HCT116 (cell line): ENCODE measurements at regions not wholly inside any gene's neighbourhood (a gene's known extent, or its start where the extent isn't known, plus 50 kb on each side); places are given as distances from the start of the nearest gene placed in this dataset.

Experiments used
- ATAC-seq: fragments of 200-7000 bp; cut with Tn5 transposase; 2 replicates; pipeline ENCODE4 v1.9.1; 2020; ENCODE audit warnings: mild to moderate bottlenecking, moderate library complexity
- BruUV-seq: library from RNA; stranded (reverse); fragments of 400-500 nt; replicated peaks from 2 replicates; lab custom pipeline; 2021; lab: Mats Ljungman, UMichigan
- CTCF ChIA-PET: fragments of 300-600 bp; sonication (Branson Sonifier 250); formaldehyde crosslinking; loops from one replicate; lab custom pipeline; 2021; ENCODE audit warnings: antibody characterized with exemption; lab: Charles Lee
- POLR2A ChIA-PET: fragments of 300-600, 350-600 bp; sonication (Branson Sonifier 250); formaldehyde crosslinking; loops from one replicate; lab custom pipeline; 2021; ENCODE audit warnings: antibody characterized with exemption; lab: Charles Lee
- RAD21 ChIA-PET, 2 experiments: fragments of 300-600 bp; sonication (Branson Sonifier 250); formaldehyde crosslinking; loops; one replicate each; lab custom pipeline; 2023; ENCODE audit warnings: low total read pairs in 2 of 2; ENCODE audit not compliant: uncharacterized antibody in 2 of 2, unreplicated experiment in 2 of 2, low non-redundant PET in 1 of 2; lab: Charles Lee
- DNase-seq: peaks from one replicate; pipeline ENCODE4 v3.0.0-alpha.2; 2010; ENCODE audit warnings: low read depth, low spot score
- H2AFZ ChIP-seq: fragments of 200-600 bp; shearing (Covaris generic), sonication (generic); 2 replicates; pipeline ENCODE4 v1.6.1; 2017; ENCODE audit warnings: low read depth, mixed run types, mixed read lengths, antibody characterized with exemption, low read length; ENCODE audit not compliant: poor library complexity, severe bottlenecking
- H3K27ac ChIP-seq: 2 replicates; pipeline ENCODE4 v1.5.1; 2012; ENCODE audit warnings: low read depth, low read length
- H3K27me3 ChIP-seq: fragments of 200-600 bp; sonication (generic); 2 replicates; pipeline ENCODE4 v1.6.1; 2016; ENCODE audit warnings: mixed run types, low read length, mixed read lengths; ENCODE audit not compliant: insufficient read depth
- H3K36me3 ChIP-seq, 2 experiments: fragments of 200-500 bp in 1 of 2; fragments of 200-600 bp in 1 of 2; sonication (Bioruptor generic) in 1 of 2; sonication (generic) in 1 of 2; 2 replicates each; pipeline versions ENCODE4 v1.5.1 to v1.6.1; 2014 to 2016; ENCODE audit warnings: low read length in 2 of 2, inconsistent platforms in 1 of 2, mixed read lengths in 1 of 2, mixed run types in 1 of 2; ENCODE audit not compliant: insufficient read depth in 2 of 2, control insufficient read depth in 1 of 2
- H3K4me1 ChIP-seq, 2 experiments: fragments of 200-600 bp in 1 of 2; sonication (generic) in 1 of 2; 2 replicates each; pipeline versions ENCODE4 v1.5.1 to v1.6.1; 2012 to 2017; ENCODE audit warnings: low read length in 2 of 2, inconsistent platforms in 1 of 2, mild to moderate bottlenecking in 1 of 2, mixed read lengths in 1 of 2, mixed run types in 1 of 2, moderate library complexity in 1 of 2; ENCODE audit not compliant: insufficient read depth in 2 of 2, control insufficient read depth in 1 of 2
- H3K4me2 ChIP-seq: fragments of 200-600 bp; sonication (generic); 2 replicates; pipeline ENCODE4 v1.6.1; 2017; ENCODE audit warnings: mixed run types, low read length, mixed read lengths
- H3K4me3 ChIP-seq, 2 experiments: fragments of 200-600 bp in 1 of 2; sonication (generic) in 1 of 2; replicated peaks in 1 of 2; 2 replicates each; pipeline ENCODE4 v1.5.1; 2011 to 2016; ENCODE audit warnings: low read length in 2 of 2, control low read depth in 1 of 2, low read depth in 1 of 2, mild to moderate bottlenecking in 1 of 2, mixed read lengths in 1 of 2, mixed run types in 1 of 2
- H3K79me2 ChIP-seq: fragments of 200-600 bp; sonication (generic); 2 replicates; pipeline ENCODE4 v1.6.1; 2017; ENCODE audit warnings: mild to moderate bottlenecking, mixed run types, low read length, moderate library complexity, mixed read lengths; ENCODE audit not compliant: insufficient read depth
- H3K9ac ChIP-seq: fragments of 200-600 bp; sonication (generic); 2 replicates; pipeline ENCODE4 v1.6.1; 2016; ENCODE audit warnings: low read length, mixed read lengths
- H3K9me2 ChIP-seq: fragments of 200-600 bp; sonication (generic), shearing (Covaris generic); 2 replicates; pipeline ENCODE4 v1.6.1; 2017; ENCODE audit warnings: mixed run types, mild to moderate bottlenecking, moderate library complexity; ENCODE audit not compliant: insufficient read depth
- H3K9me3 ChIP-seq, 2 experiments: fragments of 200-500 bp in 1 of 2; fragments of 200-600 bp in 1 of 2; sonication (Bioruptor generic) in 1 of 2; sonication (generic) in 1 of 2; 2 replicates each; pipeline ENCODE4 v1.6.1; 2014 to 2017; ENCODE audit warnings: low read length in 2 of 2, mixed read lengths in 2 of 2, inconsistent platforms in 1 of 2, low read depth in 1 of 2, mild to moderate bottlenecking in 1 of 2, mixed run types in 1 of 2, moderate library complexity in 1 of 2; ENCODE audit not compliant: control insufficient read depth in 1 of 2, insufficient read depth in 1 of 2
- H4K20me1 ChIP-seq: fragments of 200-600 bp; sonication (generic), shearing (Covaris generic); 2 replicates; pipeline ENCODE4 v1.6.1; 2017; ENCODE audit warnings: mixed run types, mild to moderate bottlenecking, moderate library complexity; ENCODE audit not compliant: insufficient read depth
- CBX3 ChIP-seq: IDR thresholded peaks from 2 replicates; pipeline ENCODE4 v1.6.1; 2012; ENCODE audit warnings: low read depth
- CEBPB ChIP-seq: IDR thresholded peaks from 2 replicates; pipeline ENCODE4 v1.6.1; 2012; ENCODE audit warnings: low read depth
- EGR1 ChIP-seq: IDR thresholded peaks from 2 replicates; pipeline ENCODE4 v1.6.1; 2012; ENCODE audit warnings: low read depth
- ELF1 ChIP-seq: IDR thresholded peaks from 2 replicates; pipeline ENCODE4 v1.6.1; 2012; ENCODE audit warnings: low read depth, borderline replicate concordance
- EZH2 ChIP-seq: fragments of 200-600 bp; sonication (generic); IDR thresholded peaks from 2 replicates; pipeline ENCODE4 v1.6.1; 2017; ENCODE audit warnings: antibody characterized with exemption, mixed run types
- FOSL1 ChIP-seq: IDR thresholded peaks from 2 replicates; pipeline ENCODE4 v1.6.1; 2012; ENCODE audit warnings: low read depth
- JUND ChIP-seq: IDR thresholded peaks from 2 replicates; pipeline ENCODE4 v1.6.1; 2012
- POLR2A ChIP-seq: IDR thresholded peaks from 2 replicates; pipeline ENCODE4 v1.7.0; 2011; ENCODE audit warnings: borderline replicate concordance; ENCODE audit not compliant: insufficient read depth, insufficient read length; ENCODE audit errors: extremely low read depth
- RAD21 ChIP-seq: IDR thresholded peaks from 2 replicates; pipeline ENCODE4 v1.6.1; 2012; ENCODE audit warnings: low read depth, mild to moderate bottlenecking
- TCF7L2 ChIP-seq: IDR thresholded peaks from 2 replicates; pipeline ENCODE4 v1.7.0; 2011; ENCODE audit warnings: borderline replicate concordance, inconsistent platforms; ENCODE audit not compliant: insufficient read depth, insufficient read length; ENCODE audit errors: extremely low read depth
- ZFX ChIP-seq: fragments of 450-650 bp; IDR thresholded peaks from 2 replicates; pipeline ENCODE4 v1.6.1; 2017
- intact Hi-C: fragments of 100-400 bp; cut with micrococcal nuclease; formaldehyde crosslinking; loops from 2 replicates; pipeline ENCODE4 v1.10.0; 2022
- TF ChIP-seq, protein P1 (sequence below), 3 experiments: fragments of 200-600 bp in 1 of 3; sonication (generic) in 1 of 3; IDR thresholded peaks in 2 of 3; conservative IDR thresholded peaks in 1 of 3; 2 replicates each; pipeline ENCODE4 v1.5.1; 2012 to 2017; ENCODE audit warnings: low read depth in 2 of 3, low read length in 2 of 3, antibody characterized with exemption in 1 of 3, borderline replicate concordance in 1 of 3, control low read depth in 1 of 3, mild to moderate bottlenecking in 1 of 3, mixed read lengths in 1 of 3, mixed run types in 1 of 3, moderate library complexity in 1 of 3; ENCODE audit not compliant: insufficient read depth in 1 of 3
- TF ChIP-seq, protein P2 (sequence below): IDR thresholded peaks from 2 replicates; pipeline ENCODE4 v1.6.1; 2012
- TF ChIP-seq, protein P3 (sequence below): IDR thresholded peaks from 2 replicates; pipeline ENCODE4 v1.6.1; 2011; ENCODE audit warnings: mild to moderate bottlenecking, low read length, moderate library complexity; ENCODE audit not compliant: insufficient replicate concordance; ENCODE audit errors: extremely low read depth

DNA sequence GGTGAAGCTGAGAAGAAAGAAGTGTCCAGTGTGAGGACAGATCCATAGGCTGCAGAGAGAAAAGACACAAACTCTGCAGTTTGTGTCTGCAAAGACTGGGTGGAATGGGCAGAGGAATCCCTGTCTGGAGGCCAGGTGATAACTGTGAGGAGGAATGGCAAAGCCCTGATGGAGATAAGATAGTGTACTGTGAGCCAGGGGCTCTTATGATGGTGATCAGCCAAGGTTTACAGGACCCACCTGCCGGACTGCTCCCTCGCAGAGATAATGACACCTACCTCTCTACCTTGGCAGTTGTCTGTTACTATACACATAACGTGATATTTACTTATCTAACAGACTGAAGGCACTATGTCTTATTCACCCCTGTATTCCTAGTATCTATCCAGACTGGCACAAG is 92.6 kb upstream of the ASIC2 start:
- no peaks in the 10 kb centered on the region for H3K27me3 ChIP-seq
- CTCF ChIA-PET: no interaction called here
- H3K27ac ChIP-seq: no peak overlapping the region
- H3K4me1 ChIP-seq: no peaks in the 10 kb centered on the region
- no TSS peak for BruUV-seq
- no peaks in the 10 kb centered on the region for H3K79me2 ChIP-seq
- H2AFZ ChIP-seq: no peak overlapping the region
- POLR2A ChIA-PET: no interaction called here
- H3K4me3 ChIP-seq: no peak overlapping the region
- RAD21 ChIA-PET: no interaction called here
- H3K4me2 ChIP-seq: no peak overlapping the region
- no peaks in the 10 kb centered on the region for H3K9me2 ChIP-seq
- TF ChIP-seq ELF1 (no peak), FOSL1 (no peak), ZFX (no peak), RAD21 (no peak), CBX3 (no peak), CEBPB (no peak), EGR1 (no peak), JUND (no peak), TCF7L2 (no peak)
- TF ChIP-seq, protein P1, sequence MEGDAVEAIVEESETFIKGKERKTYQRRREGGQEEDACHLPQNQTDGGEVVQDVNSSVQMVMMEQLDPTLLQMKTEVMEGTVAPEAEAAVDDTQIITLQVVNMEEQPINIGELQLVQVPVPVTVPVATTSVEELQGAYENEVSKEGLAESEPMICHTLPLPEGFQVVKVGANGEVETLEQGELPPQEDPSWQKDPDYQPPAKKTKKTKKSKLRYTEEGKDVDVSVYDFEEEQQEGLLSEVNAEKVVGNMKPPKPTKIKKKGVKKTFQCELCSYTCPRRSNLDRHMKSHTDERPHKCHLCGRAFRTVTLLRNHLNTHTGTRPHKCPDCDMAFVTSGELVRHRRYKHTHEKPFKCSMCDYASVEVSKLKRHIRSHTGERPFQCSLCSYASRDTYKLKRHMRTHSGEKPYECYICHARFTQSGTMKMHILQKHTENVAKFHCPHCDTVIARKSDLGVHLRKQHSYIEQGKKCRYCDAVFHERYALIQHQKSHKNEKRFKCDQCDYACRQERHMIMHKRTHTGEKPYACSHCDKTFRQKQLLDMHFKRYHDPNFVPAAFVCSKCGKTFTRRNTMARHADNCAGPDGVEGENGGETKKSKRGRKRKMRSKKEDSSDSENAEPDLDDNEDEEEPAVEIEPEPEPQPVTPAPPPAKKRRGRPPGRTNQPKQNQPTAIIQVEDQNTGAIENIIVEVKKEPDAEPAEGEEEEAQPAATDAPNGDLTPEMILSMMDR (IDR thresholded peaks at IDR 0.05 in 2 of 3, conservative IDR thresholded peaks at IDR 0.05 in 1 of 3; ENCODE audit: borderline replicate concordance in 1 of 3, insufficient read depth in 1 of 3, low read depth in 2 of 3, low read length in 2 of 3): no peak
- TF ChIP-seq, protein P2, sequence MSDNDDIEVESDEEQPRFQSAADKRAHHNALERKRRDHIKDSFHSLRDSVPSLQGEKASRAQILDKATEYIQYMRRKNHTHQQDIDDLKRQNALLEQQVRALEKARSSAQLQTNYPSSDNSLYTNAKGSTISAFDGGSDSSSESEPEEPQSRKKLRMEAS: no peak
- ATAC-seq (no peak), DNase-seq (no peak)
- intact Hi-C loops: no loop called here
- H4K20me1 ChIP-seq: no peaks in the 10 kb centered on the region
- no peaks in the 10 kb centered on the region for H3K36me3 ChIP-seq
- no peak overlapping the region for H3K9ac ChIP-seq
- H3K9me3 ChIP-seq: peaks cover 0 to 3% of the 10 kb centered on the region in 2 experiments; a peak in 1 of 4 replicates

DNA sequence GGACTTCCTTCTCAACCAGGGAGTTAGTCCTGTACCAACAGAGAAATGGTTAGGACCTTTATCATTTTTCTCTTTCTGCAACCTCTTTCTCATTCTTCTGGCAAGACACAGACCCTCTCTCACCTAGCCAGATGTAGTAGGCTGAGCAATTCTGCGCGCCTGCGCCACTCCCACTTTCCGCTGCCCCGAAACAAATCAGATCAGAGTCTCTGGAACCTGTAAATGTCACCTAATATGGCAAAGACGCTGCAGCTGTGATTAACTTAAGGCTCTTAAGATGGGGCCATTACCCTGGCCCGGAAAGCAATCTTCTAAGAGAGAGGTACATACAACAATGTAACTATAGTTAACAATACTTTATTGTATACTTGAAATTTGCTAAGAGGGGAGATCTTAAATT is 94.3 kb upstream of the ASIC2 start:
- H3K9ac ChIP-seq: no peak overlapping the region
- ChIA-PET CTCF (no interaction called here), RAD21 (no interaction called here), POLR2A (no interaction called here)
- no peak overlapping the region for H3K4me2 ChIP-seq
- H3K9me3 ChIP-seq: no peaks in the 10 kb centered on the region
- H3K4me1 ChIP-seq: no peaks in the 10 kb centered on the region
- no peaks in the 10 kb centered on the region for H3K36me3 ChIP-seq
- intact Hi-C loops: no loop called here
- no peaks in the 10 kb centered on the region for H4K20me1 ChIP-seq
- no peaks in the 10 kb centered on the region for H3K79me2 ChIP-seq
- H2AFZ ChIP-seq: no peak overlapping the region
- H3K9me2 ChIP-seq: no peaks in the 10 kb centered on the region
- H3K4me3 ChIP-seq: no peak overlapping the region
- BruUV-seq: no TSS peak
- H3K27ac ChIP-seq: no peak overlapping the region
- H3K27me3 ChIP-seq: no peaks in the 10 kb centered on the region
- ATAC-seq (no peak), DNase-seq (no peak)
- TF ChIP-seq POLR2A (no peak), RAD21 (no peak), EZH2 (no peak)
- TF ChIP-seq, protein P1 (IDR thresholded peaks at IDR 0.05 in 2 of 3, conservative IDR thresholded peaks at IDR 0.05 in 1 of 3; ENCODE audit: borderline replicate concordance in 1 of 3, insufficient read depth in 1 of 3, low read depth in 2 of 3, low read length in 2 of 3): no peak
- TF ChIP-seq, protein P3, sequence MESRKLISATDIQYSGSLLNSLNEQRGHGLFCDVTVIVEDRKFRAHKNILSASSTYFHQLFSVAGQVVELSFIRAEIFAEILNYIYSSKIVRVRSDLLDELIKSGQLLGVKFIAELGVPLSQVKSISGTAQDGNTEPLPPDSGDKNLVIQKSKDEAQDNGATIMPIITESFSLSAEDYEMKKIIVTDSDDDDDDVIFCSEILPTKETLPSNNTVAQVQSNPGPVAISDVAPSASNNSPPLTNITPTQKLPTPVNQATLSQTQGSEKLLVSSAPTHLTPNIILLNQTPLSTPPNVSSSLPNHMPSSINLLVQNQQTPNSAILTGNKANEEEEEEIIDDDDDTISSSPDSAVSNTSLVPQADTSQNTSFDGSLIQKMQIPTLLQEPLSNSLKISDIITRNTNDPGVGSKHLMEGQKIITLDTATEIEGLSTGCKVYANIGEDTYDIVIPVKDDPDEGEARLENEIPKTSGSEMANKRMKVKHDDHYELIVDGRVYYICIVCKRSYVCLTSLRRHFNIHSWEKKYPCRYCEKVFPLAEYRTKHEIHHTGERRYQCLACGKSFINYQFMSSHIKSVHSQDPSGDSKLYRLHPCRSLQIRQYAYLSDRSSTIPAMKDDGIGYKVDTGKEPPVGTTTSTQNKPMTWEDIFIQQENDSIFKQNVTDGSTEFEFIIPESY: no peak
